NCI-H1436 treated with DMSO at 0.1 percent for 48 hours (cell line): ENCODE measurements at regions not wholly inside any gene's neighbourhood (a gene's known extent, or its start where the extent isn't known, plus 50 kb on each side); places are given as distances from the start of the nearest gene placed in this dataset.

ENCODE experiments used
- DNase-seq: peaks from one replicate; lab custom pipeline; 2025; lab: John Stamatoyannopoulos, UW

DNA sequence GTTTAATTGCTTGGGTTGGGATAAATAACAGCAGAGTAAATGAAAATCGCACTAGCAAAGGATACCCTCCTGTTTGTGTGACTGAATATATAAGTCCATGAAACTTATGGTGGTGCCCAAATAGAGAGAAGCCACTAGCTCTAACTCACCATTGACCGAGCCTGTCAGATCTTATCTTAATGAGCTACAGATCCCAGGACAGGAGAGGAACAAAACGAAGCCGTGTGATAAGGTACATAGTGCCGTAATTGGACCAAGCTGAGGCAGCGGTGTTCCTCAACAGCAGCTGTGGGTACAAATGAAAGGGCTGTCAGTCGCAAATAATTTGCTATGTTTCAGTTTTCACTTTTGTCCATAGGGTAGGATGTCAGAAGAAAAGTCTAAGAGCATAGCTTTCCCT is 276.1 kb downstream of the PTBP2 start:
- no peak for DNase-seq

DNA sequence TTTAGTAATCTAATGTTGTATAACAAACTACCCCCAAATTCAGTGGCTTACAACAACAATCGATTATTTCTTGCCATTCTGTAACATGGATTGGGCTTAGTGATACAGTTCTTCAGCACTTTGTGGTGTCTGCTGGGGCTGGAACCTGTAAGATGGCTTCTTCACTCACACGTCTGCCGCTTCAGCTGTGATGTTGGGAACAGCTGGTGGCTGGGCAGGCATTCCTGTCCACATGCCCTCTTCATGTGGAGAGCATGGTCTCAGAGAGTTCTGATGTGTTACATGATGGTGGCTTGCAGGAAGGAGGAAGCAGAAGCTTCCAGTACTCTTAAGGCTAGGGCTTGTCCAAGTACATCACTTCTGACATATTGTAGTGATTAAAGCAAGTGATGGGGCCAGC is 276.9 kb downstream of the PTBP2 start:
- DNase-seq = no peak

DNA sequence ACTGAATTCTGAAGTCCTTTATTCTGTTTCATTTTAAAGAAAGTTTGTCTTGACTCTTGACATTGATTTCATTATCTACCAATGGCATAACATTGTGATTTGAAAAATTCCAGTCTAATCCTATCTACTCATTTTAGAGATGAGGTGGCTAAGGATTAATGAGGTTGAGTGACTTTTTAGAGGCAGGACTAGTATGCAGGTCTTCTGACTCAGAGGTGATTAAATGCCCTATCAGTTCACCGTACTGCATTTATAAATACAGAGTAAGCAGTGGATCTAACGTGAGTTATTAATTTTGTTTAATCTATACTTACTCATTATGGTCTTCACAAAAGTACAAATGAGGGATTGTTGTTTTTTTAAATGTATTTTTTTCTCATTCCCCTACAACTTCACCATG is 277.6 kb downstream of the PTBP2 start:
- DNase-seq = no peak

- no peak for DNase-seq
Observed at GRCh38 chr1:97004054-97004453, 282.5 kb downstream of the PTBP2 start.

- DNase-seq = no peak
Observed at GRCh38 chr1:97004743-97005142, 283.2 kb downstream of the PTBP2 start.

GRCh38 chr1:97006044-97006661 is 284.6 kb downstream of the PTBP2 start:
- no peak for DNase-seq

DNA sequence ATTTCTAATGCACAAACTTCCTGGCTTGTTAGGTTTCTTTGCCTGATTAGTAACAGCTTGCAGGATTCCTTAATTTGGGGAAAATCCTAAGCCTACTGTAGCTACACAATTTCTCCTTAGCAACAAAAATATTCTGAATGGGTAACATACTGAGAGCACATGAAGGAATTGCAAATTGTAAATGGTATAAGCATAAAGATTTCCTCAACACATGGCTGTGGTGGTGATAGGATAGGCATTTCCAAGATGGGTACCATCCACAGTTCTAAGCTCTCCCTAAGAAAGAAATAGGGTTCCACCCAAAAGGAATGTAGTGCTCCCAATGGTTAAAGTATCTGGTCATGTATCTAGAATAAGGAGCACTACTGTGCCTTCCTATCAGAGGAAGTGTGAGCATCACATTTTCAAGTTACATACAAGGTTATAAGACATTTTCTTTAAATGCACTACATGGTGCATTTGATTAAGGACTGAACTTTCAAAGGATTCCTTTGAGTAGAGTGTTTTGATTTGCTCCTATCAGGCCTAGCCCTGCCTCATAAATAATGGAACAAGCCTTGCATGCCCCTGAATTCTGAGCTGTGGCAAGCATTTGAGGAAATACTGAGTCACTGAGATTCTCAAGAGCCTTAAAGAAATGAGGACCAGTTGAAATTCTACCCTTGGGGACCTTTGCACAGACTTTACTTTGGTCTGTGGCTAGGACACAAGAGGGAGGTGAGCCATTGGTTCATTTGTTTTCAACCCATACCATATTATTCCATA is 286.4 kb downstream of the PTBP2 start:
- DNase-seq = no peak

- no peak for DNase-seq
Observed at GRCh38 chr1:97010566-97011264, 289.1 kb downstream of the PTBP2 start.

- no peak for DNase-seq
Observed at GRCh38 chr1:97013136-97013535, 291.6 kb downstream of the PTBP2 start.

GRCh38 chr1:97013941-97014340 is 292.4 kb downstream of the PTBP2 start:
- DNase-seq = no peak

- no peak for DNase-seq
Observed at GRCh38 chr1:97014426-97014825, 292.8 kb downstream of the PTBP2 start.

- DNase-seq = no peak
Observed at GRCh38 chr1:97017895-97018294, 296.3 kb downstream of the PTBP2 start.
